ENCODE measurements at regions not wholly inside any gene's neighbourhood (a gene's known extent, or its start where the extent isn't known, plus 50 kb on each side); places are given as distances from the start of the nearest gene placed in this dataset.

- TF ChIP-seq POLR2A (IDR thresholded peaks at IDR 0.05), result no peak
- no peak for TF ChIP-seq CTCF (IDR thresholded peaks at IDR 0.05)
- TF ChIP-seq POLR2AphosphoS5 (IDR thresholded peaks at IDR 0.05), result no peak
Measured at GRCh38 chr18:78645216-78645615, 334.4 kb upstream of the SALL3 start.
